ENCODE measurements at regions not wholly inside any gene's neighbourhood (a gene's known extent, or its start where the extent isn't known, plus 50 kb on each side); places are given as distances from the start of the nearest gene placed in this dataset.
"Not testable (repeated sequence)": the region's sequence is repeated elsewhere in the genome, so short reads cannot be mapped to it uniquely, and the experiment has no call there.

DNA sequence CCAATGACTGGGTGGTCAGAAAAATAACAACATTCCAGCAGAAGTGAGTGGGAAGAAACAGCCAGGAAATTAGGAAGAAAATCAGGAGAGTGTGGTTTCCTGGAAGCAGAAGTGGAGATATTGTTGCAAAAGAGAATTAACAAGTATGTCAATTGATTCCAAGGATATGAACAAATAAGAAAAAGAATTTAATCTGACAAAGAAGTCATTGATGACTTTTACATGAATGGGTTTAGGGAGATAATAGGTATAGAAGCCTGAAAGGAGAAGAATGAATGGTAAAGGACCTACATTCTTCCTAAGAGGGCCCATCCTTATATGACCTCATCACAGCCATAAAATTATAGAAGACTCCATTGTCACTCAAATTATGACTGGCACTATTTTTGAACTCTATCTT lies 1440.1 kb downstream of the OTOL1 start:
- DNase-seq: no peak

DNA sequence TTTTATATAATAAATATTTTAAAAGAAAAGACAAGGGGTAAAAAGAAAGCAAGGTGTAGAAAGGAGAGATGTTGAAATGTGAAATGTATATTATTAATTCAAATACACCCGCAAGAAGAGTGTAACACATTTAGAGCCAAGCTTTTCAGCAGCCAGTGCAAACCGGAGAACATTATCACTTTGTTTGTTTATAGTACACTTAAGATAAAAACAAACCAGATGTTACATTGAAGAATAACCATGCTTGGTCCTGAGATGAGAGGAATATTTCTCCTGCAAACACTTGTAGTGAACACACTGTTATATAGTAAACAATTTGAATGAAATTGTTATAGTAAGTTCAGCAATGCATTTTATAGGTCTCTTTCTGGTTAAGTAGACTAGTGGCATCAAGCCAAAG lies 1441.5 kb downstream of the OTOL1 start:
- DNase-seq: no peak

DNA sequence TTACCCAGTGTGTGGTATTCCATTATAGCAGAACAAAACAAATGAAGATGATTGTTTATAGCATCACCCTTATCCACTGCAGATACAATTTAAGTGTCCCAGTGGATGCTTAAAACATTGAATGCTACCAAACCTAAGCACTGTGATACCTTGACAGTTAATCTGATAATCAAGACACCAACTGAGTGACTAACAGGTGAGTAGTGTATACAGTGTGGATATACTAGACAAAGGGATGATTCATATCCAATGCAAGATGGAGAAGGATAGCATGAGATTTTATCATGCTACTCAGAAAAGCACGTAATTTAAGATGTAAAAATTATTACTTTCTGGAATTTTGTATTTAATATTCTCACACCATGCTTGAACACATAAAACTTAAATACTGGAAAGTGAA lies 1449.0 kb downstream of the OTOL1 start:
- no peak for DNase-seq

DNA sequence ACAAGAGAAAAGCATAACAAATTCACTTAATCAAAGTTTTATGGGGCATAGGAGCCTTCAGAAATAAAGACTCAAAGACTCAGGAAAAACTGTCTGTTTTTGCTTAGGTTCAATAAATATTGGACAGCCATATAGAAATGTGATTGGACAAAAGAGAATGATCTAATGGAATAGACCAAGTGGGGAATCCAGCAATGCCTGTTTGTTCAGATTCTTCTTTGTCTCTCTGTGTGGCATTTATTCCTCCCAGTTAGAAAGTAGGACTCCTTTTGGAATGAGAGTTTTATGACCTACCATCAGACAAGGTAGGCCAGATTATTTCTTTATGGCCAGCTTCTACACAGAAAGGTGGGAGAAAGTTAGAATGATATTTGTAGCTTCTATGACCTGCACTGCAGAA lies 1460.1 kb downstream of the OTOL1 start:
- DNase-seq: no peak

DNA sequence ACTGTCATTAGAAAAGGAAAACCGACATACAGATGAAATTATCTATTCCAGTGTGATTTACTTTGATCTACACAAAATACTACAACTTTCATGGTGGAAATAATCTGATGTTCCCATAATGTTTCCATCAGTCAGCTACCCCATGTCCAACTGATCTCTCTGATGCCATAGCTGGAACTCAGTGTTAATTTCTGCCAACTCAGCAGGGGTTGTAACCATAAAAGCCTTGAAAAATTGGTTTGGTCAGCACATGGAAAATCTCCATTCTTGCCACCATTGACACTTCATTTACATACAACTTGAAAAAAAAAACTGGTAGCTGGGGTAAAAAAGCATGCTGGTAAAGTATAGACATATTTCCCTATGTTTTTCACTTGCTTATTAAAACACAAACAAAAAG lies 1463.7 kb downstream of the OTOL1 start:
- DNase-seq: no peak

DNA sequence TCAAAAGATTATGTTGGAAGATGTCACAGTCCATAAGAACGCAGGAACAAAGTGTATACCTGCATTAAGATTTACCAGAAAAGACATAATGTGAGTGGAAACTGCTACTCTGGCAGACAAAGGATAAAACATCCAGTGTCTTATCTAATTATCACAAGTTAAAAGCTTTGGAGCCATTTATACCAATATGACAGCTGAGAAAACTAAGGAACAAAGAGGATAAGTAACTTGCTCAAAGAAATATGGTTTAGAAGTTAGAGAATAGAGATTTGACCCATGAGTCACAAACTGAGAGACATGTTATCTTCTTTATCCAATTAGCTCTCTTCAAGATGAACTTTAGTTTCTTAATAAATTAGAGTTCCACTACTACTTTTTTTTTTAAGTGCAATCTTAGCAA lies 1473.7 kb downstream of the OTOL1 start:
- DNase-seq: no peak

DNA sequence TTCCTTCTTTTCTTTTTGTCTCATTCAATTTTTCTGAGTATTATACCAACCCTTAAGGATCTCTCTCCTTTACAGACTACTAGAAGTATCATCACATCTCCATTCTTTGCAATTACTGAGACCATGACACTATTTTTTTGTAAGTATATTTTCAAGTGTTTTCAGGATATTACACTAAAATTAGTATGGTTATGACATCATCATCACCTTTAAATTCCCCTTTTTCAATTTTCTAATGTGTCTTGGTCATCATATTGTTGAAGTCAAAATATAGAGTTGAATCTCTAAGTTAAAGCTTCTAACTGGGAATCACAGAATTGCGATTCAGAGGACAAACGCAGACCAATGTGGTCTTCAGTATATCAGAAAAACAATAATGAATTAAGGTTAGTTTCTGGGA lies 1475.1 kb downstream of the OTOL1 start:
- DNase-seq: no peak

DNA sequence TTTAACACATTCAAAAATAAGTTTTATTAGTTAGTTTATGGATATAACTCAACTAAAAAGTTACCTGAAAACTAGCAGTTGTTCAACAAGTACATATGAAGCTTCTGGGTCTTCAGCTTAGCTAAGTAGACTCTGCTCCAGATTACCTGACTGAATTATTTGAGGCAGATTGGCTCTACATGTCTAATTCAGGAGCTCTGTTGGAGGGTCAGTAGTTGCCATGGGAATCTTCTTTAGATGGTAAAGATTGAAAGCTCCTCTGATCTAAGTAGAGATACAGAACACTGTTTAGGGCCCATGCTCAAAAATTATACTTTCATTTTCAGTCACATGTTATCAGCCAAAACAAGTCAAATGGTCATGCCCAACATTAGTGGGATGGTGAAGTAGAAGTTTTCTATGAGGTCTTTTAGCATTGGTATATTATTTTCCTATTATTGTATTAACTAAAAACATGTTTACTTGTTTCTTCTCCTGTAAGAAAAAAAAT lies 1476.9 kb downstream of the OTOL1 start:
- DNase-seq: no peak

DNA sequence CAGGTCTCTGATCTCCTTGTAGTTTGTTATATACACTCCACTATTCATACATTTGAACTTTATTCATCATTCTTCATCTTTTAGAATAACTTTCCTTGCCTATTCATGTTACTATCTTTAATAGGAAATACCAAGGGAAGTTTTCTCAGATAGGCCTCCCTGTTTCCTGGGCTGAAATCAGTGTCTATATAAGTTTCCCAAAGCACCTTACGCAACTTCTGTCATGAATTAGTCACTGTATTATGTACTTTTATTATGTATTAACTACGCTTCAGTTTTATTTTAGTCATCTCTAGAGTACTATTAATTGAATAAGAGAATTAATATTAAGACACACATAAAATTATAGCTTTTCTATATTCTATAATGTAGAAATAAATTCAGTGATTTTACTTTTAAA lies 1481.5 kb downstream of the OTOL1 start:
- DNase-seq: no peak

DNA sequence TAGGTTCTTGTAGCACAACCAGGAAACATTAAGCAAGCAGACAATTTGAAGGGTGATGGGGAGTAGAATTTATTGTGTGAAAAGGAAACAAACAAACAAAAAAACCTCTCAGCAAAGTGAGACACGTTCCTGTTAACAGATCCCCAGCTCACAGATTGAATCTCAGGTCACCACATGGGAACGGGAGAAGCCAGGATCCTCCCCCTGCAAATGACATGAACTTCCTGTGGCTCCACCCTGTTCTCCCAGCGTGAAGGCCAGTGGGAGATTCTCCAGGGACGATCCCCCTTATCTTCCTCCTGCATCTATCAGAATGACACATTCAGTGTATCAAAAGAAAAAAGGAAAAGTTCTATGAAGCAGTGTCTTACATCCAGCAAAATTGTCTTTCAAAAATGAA lies 1488.1 kb downstream of the OTOL1 start:
- no peak for DNase-seq

DNA sequence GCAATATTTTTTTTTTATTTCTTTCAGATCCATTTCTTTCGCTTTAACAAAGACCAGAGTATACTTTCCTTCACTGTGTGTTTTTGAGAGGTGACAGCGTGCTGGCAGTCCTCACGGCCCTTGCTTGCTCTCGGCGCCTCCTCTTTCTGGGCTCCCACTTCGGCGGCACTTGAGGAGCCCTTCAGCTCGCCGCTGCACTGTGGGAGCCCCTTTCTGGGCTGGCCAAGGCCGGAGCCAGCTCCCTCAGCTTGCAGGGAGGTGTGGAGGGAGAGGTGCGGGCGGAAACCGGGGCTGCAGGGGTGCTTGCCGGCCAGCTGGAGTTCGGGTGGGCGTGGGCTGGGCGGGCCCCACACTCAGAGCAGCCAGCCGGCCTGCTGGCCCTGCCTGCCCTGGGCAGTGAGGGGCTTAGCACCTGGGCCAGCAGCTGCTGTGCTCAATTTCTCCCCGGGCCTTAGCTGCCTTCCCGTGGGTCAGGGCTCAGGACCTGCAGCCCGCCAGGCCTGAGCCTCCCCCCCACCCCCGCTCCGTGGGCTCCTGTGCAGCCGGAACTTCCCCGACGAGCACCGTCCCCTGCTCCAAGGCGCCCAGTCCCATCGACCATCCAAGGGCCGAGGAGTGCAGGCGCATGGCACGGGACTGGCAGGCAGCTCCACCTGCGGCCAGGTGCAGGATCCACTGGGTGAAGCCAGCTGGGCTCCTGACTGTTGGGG lies 1490.6 kb downstream of the OTOL1 start:
- not testable (repeated sequence) for DNase-seq

DNA sequence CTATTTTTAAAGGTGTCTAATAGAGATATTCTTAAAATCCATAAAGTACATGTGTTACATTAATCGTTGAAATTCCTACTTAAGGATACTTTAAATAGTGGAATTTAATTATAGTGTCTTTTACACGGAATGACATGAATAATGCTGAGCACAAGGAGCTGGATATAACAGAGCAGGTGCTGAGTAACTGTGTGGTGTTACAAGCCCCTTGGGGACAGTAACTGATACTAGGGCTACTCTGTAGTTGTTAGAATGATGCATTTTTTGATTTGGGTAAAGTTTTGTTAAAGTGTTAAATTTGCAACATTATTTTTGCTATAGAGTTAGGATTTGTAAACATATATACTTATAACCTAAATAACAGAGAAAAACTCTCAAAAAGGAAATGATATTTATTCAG lies 1496.1 kb downstream of the OTOL1 start:
- no peak for DNase-seq

DNA sequence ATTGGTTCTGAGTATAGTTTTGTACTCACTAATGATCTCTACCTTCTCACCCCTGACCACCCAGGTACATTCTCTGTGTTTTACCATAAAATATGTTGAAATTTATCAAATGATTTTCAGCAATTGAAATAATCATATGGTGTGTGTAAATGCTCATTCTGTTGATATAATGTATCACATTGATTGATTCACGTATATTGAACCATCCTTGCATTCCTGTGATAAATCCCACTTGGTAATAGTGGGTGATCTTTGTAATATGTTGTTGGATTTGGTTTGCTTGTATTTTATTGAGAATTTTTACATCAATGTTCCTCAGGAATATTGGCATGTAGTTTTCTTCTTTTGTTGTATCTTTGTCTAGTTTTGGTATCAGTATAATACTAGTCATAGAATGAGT lies 1497.6 kb downstream of the OTOL1 start:
- no peak for DNase-seq

DNA sequence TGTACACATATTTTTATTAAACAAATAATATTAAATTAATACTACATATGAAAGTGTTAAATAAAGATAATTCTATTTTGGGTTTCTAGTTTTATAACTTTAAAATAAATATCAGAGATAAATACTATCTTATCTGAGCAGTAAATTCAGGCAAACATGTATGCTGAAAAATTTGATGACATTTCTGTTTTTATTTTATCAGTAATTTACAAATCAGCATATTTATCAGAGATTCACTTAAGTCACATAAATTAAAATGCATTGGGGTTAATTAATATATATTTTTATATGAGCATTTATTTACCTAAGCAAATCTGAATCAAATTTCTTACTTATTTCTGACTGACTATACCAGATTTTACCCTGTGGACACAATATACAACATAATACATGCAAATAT lies 1499.8 kb downstream of the OTOL1 start:
- DNase-seq: no peak

DNA sequence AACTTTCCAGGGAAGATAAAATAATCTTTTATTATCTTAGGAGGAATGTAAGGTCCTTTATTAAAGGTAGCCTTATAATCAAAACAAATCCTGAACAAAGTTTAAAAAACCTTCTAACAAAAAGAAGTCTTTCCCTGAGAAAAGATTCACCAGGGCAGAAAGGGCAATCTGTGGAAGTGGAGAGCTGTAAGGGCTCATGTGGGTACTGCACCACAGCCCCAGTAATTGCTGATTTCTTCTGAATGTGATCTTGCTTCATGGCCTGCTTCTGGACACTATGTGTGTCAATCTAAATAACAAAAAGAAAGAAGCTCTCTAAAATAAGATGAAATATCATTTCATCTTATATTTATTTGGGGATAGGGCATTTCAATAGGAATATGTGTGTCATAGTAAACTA lies 1501.6 kb downstream of the OTOL1 start:
- no peak for DNase-seq

DNA sequence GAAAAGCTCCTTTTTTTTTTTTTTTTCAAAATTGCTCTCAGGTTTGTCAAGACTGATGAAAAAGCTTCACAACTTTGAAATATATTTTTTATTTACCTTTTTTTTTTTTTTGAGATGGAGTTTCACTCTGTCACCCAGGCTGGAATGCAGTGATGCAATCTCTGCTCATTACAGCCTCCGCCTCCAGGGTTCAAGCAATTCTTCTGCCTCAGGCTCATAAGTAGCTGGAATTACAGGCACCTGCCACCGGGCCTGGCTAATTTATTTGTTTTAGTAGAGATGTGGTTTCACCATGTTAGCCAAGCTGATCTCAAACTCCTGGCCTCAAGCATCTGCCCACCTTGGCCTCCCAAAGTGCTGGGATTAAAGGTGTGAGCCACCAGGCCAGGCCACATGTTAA lies 1515.0 kb downstream of the OTOL1 start:
- no peak for DNase-seq

DNA sequence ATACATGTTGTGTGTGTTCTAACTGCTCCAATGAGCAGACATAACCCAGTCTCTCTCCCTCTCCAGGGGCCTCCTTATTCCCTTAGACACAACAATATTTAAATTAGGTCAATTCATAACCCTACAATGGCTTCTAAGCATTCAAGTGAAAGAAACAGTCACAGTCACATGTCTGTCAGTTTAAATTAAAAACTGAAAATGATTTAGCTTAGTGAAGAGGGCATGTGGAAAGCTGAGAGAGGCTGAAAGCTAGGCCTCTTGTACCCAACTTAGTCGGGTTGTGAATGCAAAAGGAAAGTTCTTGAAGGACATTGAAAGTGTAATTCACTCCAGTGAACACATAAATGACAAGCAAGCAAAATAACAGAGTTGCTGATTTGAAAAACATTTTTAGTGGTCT lies 1519.6 kb downstream of the OTOL1 start:
- DNase-seq: no peak

DNA sequence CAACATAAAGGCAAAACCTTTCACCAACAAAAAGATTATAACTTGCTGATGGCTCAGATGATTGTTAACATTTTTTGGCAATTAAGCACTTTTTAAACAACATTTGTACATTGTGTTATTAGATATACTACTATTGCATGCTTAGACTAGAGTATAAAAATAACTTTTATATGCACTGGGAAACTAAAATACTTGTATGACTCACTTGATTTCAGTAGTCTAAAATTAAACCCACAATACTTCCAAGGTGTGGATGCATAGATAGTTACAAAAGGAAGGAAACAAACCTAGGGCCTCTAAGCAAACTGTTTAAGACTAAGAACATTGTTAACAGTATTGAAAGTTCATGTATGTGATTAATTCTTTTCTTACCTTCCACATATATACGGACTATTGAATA lies 1521.5 kb downstream of the OTOL1 start:
- no peak for DNase-seq

DNA sequence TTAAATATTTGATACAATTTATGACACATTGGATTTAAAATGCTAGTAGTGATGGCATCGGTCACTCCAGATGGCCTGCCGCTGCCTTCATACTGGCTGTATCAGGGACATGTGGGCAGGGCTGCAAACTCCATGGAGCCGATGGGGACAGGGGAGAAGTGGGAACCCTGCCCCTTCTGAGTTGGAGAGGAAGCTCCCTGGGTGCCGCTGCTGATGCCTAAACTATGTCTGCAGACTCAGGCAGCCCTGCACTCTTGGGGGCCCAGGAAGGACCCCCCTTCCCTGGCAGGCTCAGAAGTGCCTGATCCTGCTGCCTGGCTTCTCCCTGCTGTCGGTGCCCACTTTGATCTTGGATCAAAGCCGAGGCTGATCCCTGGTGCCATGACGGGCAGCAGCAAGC lies 1522.1 kb downstream of the OTOL1 start:
- no peak for DNase-seq

DNA sequence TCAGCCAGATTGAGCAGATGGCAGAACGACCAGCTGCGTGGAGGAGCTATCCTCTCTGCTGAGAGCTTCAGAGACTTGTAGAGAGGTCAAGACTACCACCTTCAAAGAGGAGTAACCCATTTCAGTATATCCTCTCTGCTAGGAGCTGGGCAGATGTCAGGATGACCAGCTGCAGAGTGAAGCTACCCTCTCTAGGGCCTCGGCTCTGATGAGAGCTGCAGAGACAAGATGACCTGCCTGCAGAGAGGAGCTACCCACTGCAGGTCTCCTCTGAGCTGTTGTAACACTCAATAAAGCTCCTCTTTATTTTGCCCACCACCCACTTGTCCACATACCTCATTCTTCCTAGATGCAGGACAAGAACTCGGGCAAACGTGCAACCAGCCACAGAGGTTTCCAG lies 1522.7 kb downstream of the OTOL1 start:
- no peak for DNase-seq

DNA sequence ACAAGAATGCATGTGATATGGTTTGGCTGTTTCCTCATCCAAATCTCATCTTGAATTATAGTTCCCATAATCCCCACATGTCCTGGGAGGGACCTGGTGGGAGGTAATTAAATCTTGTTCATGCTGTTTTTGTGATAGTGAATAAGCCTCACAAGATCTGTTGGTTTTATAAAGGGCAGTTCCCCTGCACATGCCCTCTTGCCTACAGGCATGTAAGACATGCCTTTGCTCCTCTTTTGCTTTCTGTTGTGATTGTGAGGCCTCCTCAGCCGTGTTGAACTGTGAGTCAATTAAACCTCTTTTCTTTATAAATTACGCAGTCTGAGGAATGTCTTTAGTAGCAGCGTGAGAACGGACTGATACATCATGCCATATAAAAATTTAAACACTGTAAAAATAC lies 1537.0 kb downstream of the OTOL1 start:
- DNase-seq: no peak

DNA sequence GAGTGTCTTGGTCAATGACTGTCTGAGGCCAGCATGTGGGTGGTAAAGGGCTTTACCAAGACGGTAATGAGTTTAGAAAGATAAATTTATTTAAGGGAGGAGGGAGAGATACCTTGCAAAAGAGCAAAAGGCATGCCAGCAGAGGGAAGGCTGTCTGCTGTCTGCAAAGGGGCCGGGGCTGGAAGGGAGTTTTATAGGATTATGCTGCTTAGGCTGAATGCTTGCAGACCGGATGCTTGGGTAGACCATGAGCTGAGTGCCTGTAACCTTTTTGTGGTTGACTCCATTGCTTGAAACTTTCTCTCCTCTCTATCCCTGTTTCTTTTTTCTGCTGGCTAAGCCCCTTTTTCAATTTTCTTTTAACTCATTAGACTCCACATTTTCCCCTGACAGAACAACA lies 1543.0 kb downstream of the OTOL1 start:
- no peak for DNase-seq

DNA sequence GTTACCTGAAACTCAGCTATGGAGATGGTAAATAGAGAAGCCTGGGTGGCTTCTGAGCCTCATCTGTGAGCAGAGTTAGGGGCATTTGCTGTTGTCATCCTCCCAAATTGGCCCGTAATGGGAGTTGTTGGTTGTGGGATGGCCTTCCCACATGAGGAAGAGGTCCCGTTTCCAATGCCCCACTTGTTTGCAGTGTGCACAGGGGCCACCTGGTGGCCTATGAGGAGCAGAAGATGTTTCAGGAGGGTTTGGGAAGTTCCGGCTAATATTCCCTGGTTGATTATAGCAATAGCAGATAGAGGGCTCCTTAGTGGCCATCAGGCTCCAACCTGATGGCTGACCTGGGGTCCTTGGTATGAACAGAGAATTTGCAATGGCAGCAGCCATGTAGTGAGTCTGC lies 1546.5 kb downstream of the OTOL1 start:
- no peak for DNase-seq

DNA sequence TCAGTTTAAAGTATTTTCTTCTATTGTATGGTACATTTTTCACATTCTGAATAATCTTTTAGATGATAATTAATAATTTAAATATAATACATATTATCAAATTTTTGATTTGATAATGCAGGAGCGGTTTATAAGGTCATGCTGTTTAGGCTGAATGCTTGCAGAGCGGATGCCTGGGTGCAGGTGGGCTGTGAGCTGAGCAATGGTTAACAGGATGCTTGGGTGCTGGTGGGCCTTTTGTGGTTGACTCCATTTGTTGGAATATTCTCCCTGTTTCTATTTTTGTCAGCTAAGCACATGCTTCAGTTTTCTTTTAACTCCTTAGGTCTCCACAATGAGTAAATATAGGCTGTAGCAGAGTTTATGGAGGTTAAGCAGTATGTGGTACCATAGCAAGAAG lies 1549.3 kb downstream of the OTOL1 start:
- DNase-seq: no peak

DNA sequence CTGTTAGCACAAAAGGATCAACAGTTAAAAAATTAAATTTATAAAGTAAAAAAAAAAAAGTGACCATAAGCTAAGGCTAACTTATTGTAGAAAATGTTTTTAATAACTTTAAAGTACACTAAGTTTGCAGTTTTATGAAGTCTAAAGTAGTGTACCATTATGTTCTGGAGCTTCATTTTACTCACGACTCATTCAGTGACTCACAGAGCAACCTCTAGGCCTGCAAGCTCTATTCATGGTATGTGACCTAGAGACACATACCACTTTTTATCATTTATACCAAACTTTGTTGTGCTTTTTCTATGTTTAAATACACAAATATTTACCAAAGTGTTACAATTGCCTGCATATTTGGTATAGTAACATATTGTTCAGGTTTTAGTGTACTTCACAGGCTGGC lies 1552.3 kb downstream of the OTOL1 start:
- no peak for DNase-seq

Measured in activated CD4-positive, alpha-beta T cell treated with anti-CD3 and anti-CD28 coated beads, Interleukin-2, Interleukin-6, amounts not matched to agents 100 ng/mL and 50 ng/mL, durations not matched to agents 16 hours and 8 hours (primary cell).